GM12878 (cell line): ENCODE measurements at regions not wholly inside any gene's neighbourhood (a gene's known extent, or its start where the extent isn't known, plus 50 kb on each side); places are given as distances from the start of the nearest gene placed in this dataset.

Experiments
- ATAC-seq: fragments of 200-7000 bp; cut with Tn5 transposase; 3 replicates; pipeline ENCODE4 v1.9.1; 2020; ENCODE audit warnings: mild to moderate bottlenecking, moderate library complexity
- BruUV-seq: library from RNA; stranded (reverse); fragments of 400-500 nt; replicated peaks from 2 replicates; lab custom pipeline; 2021; lab: Mats Ljungman, UMichigan
- CTCF ChIA-PET: fragments of 300-600 bp; sonication (Branson Sonifier 250); formaldehyde crosslinking; extraction: SDS; loops from one replicate; lab custom pipeline; 2021; ENCODE audit warnings: inconsistent platforms; lab: Yijun Ruan, JAX
- POLR2A ChIA-PET: fragments of 350-600 bp; formaldehyde crosslinking; extraction: SDS; loops from one replicate; lab custom pipeline; 2021; ENCODE audit warnings: inconsistent platforms; lab: Charles Lee
- RAD21 ChIA-PET: fragments of 300-600 bp; sonication (Branson Sonifier 250); formaldehyde crosslinking; loops from one replicate; lab custom pipeline; 2023; ENCODE audit warnings: antibody characterized with exemption; ENCODE audit not compliant: unreplicated experiment; lab: Charles Lee
- SMC1A ChIA-PET: fragments of 300-600 bp; sonication (Branson Sonifier 250); formaldehyde crosslinking; loops from one replicate; lab custom pipeline; 2023; ENCODE audit not compliant: unreplicated experiment, uncharacterized antibody; lab: Charles Lee
- DNase-seq: peaks from one replicate; pipeline ENCODE4 v3.0.0-alpha.2; 2011; ENCODE audit warnings: low read depth, low spot score
- FAIRE-seq: peaks from 3 replicates; lab custom pipeline; 2011; peaks lifted over from hg19 to GRCh38; lab: Jason Lieb, UNC
- H2AFZ ChIP-seq: 2 replicates; pipeline ENCODE4 v1.6.0; 2011; ENCODE audit warnings: low read depth, low read length, control low read depth; ENCODE audit not compliant: control insufficient read depth
- H3K27ac ChIP-seq: 2 replicates; pipeline ENCODE4 v1.5.1; 2011; ENCODE audit warnings: control low read depth; ENCODE audit not compliant: control insufficient read depth, insufficient read depth
- H3K27me3 ChIP-seq, 2 experiments: replicated peaks in 1 of 2; 2 replicates each; pipeline versions ENCODE4 v1.6.0 to v1.6.1; 2011; ENCODE audit warnings: low read length in 1 of 2; ENCODE audit not compliant: control insufficient read depth in 2 of 2, insufficient read depth in 2 of 2
- H3K36me3 ChIP-seq, 2 experiments: 2 replicates each; pipeline ENCODE4 v1.5.1; 2011; ENCODE audit warnings: low read length in 1 of 2; ENCODE audit not compliant: control insufficient read depth in 2 of 2, insufficient read depth in 2 of 2
- H3K4me1 ChIP-seq: 2 replicates; pipeline ENCODE4 v1.6.1; 2011; ENCODE audit warnings: mild to moderate bottlenecking, low read length, moderate library complexity, mixed read lengths; ENCODE audit not compliant: control insufficient read depth, insufficient read depth
- H3K4me2 ChIP-seq: 2 replicates; pipeline ENCODE4 v1.6.0; 2011; ENCODE audit warnings: control low read depth; ENCODE audit not compliant: control insufficient read depth, insufficient read depth
- H3K4me3 ChIP-seq: fragments of 200-600 bp; sonication (generic); 2 replicates; pipeline ENCODE4 v1.5.1; 2016
- H3K79me2 ChIP-seq: 2 replicates; pipeline ENCODE4 v1.6.0; 2011; ENCODE audit warnings: low read length; ENCODE audit not compliant: control insufficient read depth, insufficient read depth
- H3K9ac ChIP-seq: 2 replicates; pipeline ENCODE4 v1.8.0; 2011; ENCODE audit warnings: low read length, control low read depth, mixed read lengths; ENCODE audit not compliant: control insufficient read depth, insufficient read depth
- H3K9me3 ChIP-seq: replicated peaks from 3 replicates; pipeline ENCODE4 v1.5.1; 2011; ENCODE audit warnings: mild to moderate bottlenecking, low read length; ENCODE audit not compliant: control insufficient read depth, insufficient read depth
- H4K20me1 ChIP-seq: 2 replicates; pipeline ENCODE4 v1.6.0; 2011; ENCODE audit not compliant: control insufficient read depth, insufficient read depth
- ATF2 ChIP-seq: IDR thresholded peaks from 2 replicates; pipeline ENCODE4 v1.6.1; 2012; ENCODE audit warnings: low read length, inconsistent platforms
- CBX5 ChIP-seq: sonication (generic); IDR thresholded peaks from 2 replicates; pipeline ENCODE4 v1.6.1; 2016; ENCODE audit warnings: low read depth, moderate library complexity, mild to moderate bottlenecking, inconsistent platforms
- CUX1 ChIP-seq: IDR thresholded peaks from 2 replicates; pipeline ENCODE4 v1.6.1; 2012; ENCODE audit warnings: improper control_type of control experiment, low read depth, low read length; ENCODE audit not compliant: insufficient replicate concordance
- IKZF1 ChIP-seq: fragments of 450-650 bp; conservative IDR thresholded peaks from 2 replicates; pipeline ENCODE4 v1.6.1; 2017; ENCODE audit warnings: antibody characterized with exemption, mild to moderate bottlenecking
- IRF5 ChIP-seq: fragments of 450-650 bp; IDR thresholded peaks from 2 replicates; pipeline ENCODE4 v1.6.1; 2017; ENCODE audit warnings: borderline replicate concordance
- JUNB ChIP-seq: IDR thresholded peaks from 2 replicates; pipeline ENCODE4 v1.6.1; 2016; ENCODE audit warnings: antibody characterized with exemption, mild to moderate bottlenecking
- RELA ChIP-seq: fragments of 450-650 bp; IDR thresholded peaks from 2 replicates; pipeline ENCODE4 v1.8.0; 2014; ENCODE audit warnings: borderline replicate concordance; ENCODE audit not compliant: partially characterized antibody
- SMAD5 ChIP-seq: IDR thresholded peaks from 2 replicates; pipeline ENCODE4 v1.6.1; 2016; ENCODE audit warnings: antibody characterized with exemption, low read depth
- SRF ChIP-seq, 2 experiments: IDR thresholded peaks; 2 replicates each; pipeline ENCODE4 v1.6.1; 2011; ENCODE audit warnings: low read depth in 2 of 2, low read length in 2 of 2, mild to moderate bottlenecking in 1 of 2, moderate library complexity in 1 of 2
- TAF1 ChIP-seq: IDR thresholded peaks from 2 replicates; pipeline ENCODE4 v1.6.1; 2011; ENCODE audit warnings: mild to moderate bottlenecking, low read depth, low read length, borderline replicate concordance
- ZBTB4 ChIP-seq: fragments of 450-650 bp; formaldehyde crosslinking; IDR thresholded peaks from 2 replicates; pipeline ENCODE4 v1.4.0; 2022; ENCODE audit warnings: mild to moderate bottlenecking, moderate library complexity
- WGBS: methylation state at CpG from one replicate; pipeline ENCODE4 v1.1.6; 2016; ENCODE audit warnings: low lambda C conversion rate; ENCODE audit not compliant: insufficient replicate concordance, insufficient coverage; ENCODE audit errors: missing lambda C conversion rate; 5-methylcytosine and 5-hydroxymethylcytosine counted together
- in situ Hi-C: fragments of 300-500 bp; cut with MboI; formaldehyde crosslinking; loops from 9 replicates; pipeline ENCODE4 v1.14.3; 2018; ENCODE audit warnings: mixed read lengths
- intact Hi-C: fragments of 100-400 bp; cut with micrococcal nuclease; formaldehyde crosslinking; loops from one replicate; pipeline ENCODE4 v1.14.2; 2022; ENCODE audit not compliant: unreplicated experiment

GRCh38 chr5:18003784-18004183 lies 369.5 kb downstream of the TAF11L14 start:
- intact Hi-C loops (no loop called here), in situ Hi-C loops (no loop called here)
- ATAC-seq, result no peak
- H4K20me1 ChIP-seq, result no peaks in the 10 kb centered on the region
- CTCF ChIA-PET, result interaction anchor here (0.6 kb wide), 1 partner anchor 82 kb away, joined by 3 read pairs; no protein-coding TSS in a partner anchor
- H3K4me3 ChIP-seq, result no peak overlapping the region
- no peak overlapping the region for H3K27ac ChIP-seq
- SMC1A ChIA-PET, result interaction anchor here (1.2 kb wide), 1 partner anchor 788 kb away, joined by 4 read pairs; no protein-coding TSS in a partner anchor
- no peaks in the 10 kb centered on the region for H3K9me3 ChIP-seq
- no peaks in the 10 kb centered on the region for H3K79me2 ChIP-seq
- BruUV-seq, result no TSS peak
- DNase-seq, result no peak
- H3K9ac ChIP-seq, result no peak overlapping the region
- RAD21 ChIA-PET, result no interaction called here
- POLR2A ChIA-PET, result no interaction called here
- H2AFZ ChIP-seq, result no peak overlapping the region
- H3K36me3 ChIP-seq, result no peaks in the 10 kb centered on the region
- H3K4me1 ChIP-seq, result no peaks in the 10 kb centered on the region
- no peak overlapping the region for H3K4me2 ChIP-seq
- WGBS, result 37% methylated on average over 2 of the region's 2 CpGs
- no peak for FAIRE-seq
- no peaks in the 10 kb centered on the region for H3K27me3 ChIP-seq
- TF ChIP-seq JUNB (no peak), SRF (IDR thresholded peaks at IDR 0.05; ENCODE audit: low read depth in 2 of 2, low read length in 2 of 2) (no peak), SMAD5 (no peak), RELA (no peak), ATF2 (no peak), IKZF1 (no peak), IRF5 (no peak), CUX1 (no peak), TAF1 (no peak), ZBTB4 (no peak), CBX5 (no peak)
